ENCODE measurements at regions not wholly inside any gene's neighbourhood (a gene's known extent, or its start where the extent isn't known, plus 50 kb on each side); places are given as distances from the start of the nearest gene placed in this dataset.

DNA sequence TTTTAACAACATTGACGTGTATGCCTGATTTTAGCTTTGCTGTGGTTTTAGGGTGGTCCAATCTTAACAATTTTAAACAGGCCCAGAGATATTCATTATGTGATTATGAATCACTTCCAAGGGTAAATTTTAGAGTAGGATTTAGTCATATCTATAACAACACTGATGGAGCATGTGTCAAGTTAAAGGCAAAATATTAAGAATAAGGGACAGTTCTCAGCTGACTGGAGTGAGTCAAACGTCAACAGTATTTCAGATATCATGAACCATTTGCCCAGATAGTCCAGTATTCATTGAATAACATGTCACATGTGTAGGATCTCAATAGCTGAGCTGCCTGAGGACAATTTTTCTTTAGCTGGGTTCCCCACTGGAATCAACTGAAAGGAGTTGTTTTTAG, 61.3 kb upstream of the VCX2 start:
- H4K20me1 ChIP-seq (ENCODE audit: insufficient read depth, low read length): no peaks in the 10 kb centered on the region
- H3K27me3 ChIP-seq (ENCODE audit: insufficient read depth, low read length): no peaks in the 10 kb centered on the region
- no peaks in the 10 kb centered on the region for H3K79me2 ChIP-seq (ENCODE audit: insufficient read depth, low read length)
- no peaks in the 10 kb centered on the region for H3K4me1 ChIP-seq (ENCODE audit: insufficient read depth, low read length, severe bottlenecking)
- no peaks in the 10 kb centered on the region for H3K9me3 ChIP-seq (ENCODE audit: low read length)
- H3K9me2 ChIP-seq (ENCODE audit: low read depth, low read length): no peaks in the 10 kb centered on the region
- no peak overlapping the region for H3K27ac ChIP-seq (ENCODE audit: low read depth, low read length, poor library complexity, severe bottlenecking)
- no peak overlapping the region for H3K4me3 ChIP-seq (ENCODE audit: low read depth, low read length, poor library complexity, severe bottlenecking)
- H3K36me3 ChIP-seq (ENCODE audit: insufficient read depth, low read length): no peaks in the 10 kb centered on the region
- no peak overlapping the region for H3K9ac ChIP-seq (ENCODE audit: low read length)
- no peak overlapping the region for H2AFZ ChIP-seq (ENCODE audit: low read length)
- H3K4me2 ChIP-seq (ENCODE audit: low read length): no peak overlapping the region
- TF ChIP-seq, protein P1, sequence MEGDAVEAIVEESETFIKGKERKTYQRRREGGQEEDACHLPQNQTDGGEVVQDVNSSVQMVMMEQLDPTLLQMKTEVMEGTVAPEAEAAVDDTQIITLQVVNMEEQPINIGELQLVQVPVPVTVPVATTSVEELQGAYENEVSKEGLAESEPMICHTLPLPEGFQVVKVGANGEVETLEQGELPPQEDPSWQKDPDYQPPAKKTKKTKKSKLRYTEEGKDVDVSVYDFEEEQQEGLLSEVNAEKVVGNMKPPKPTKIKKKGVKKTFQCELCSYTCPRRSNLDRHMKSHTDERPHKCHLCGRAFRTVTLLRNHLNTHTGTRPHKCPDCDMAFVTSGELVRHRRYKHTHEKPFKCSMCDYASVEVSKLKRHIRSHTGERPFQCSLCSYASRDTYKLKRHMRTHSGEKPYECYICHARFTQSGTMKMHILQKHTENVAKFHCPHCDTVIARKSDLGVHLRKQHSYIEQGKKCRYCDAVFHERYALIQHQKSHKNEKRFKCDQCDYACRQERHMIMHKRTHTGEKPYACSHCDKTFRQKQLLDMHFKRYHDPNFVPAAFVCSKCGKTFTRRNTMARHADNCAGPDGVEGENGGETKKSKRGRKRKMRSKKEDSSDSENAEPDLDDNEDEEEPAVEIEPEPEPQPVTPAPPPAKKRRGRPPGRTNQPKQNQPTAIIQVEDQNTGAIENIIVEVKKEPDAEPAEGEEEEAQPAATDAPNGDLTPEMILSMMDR (IDR thresholded peaks at IDR 0.05; ENCODE audit: low read length): no peak
- no peak for TF ChIP-seq EZH2 (IDR thresholded peaks at IDR 0.05; ENCODE audit: borderline replicate concordance, low read length)
- H3F3A ChIP-seq (ENCODE audit: insufficient read depth, low read length): no peaks in the 10 kb centered on the region

DNA sequence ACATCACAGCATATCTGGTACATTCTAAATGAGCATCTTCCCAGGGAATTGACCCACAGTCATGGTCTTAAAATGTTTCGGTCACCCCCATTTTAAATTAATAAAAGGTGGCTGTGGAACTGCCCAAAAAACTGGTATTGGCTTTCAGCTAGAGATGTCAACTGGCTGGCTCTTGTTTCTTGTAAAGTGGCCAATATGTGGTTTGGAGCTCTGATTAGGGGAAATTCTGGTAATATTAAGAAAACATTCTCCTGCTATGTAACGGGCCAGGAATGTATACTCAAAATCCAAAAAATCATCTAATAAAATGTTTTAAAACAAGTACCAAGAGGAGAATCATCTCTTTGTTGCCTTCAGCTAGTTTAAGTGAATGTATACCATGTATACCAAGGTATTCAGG, 62.0 kb upstream of the VCX2 start:
- H3K36me3 ChIP-seq (ENCODE audit: insufficient read depth, low read length): no peaks in the 10 kb centered on the region
- no peak overlapping the region for H3K4me2 ChIP-seq (ENCODE audit: low read length)
- no peaks in the 10 kb centered on the region for H3K4me1 ChIP-seq (ENCODE audit: insufficient read depth, low read length, severe bottlenecking)
- H3K9ac ChIP-seq (ENCODE audit: low read length): no peak overlapping the region
- H4K20me1 ChIP-seq (ENCODE audit: insufficient read depth, low read length): no peaks in the 10 kb centered on the region
- H3F3A ChIP-seq (ENCODE audit: insufficient read depth, low read length): no peaks in the 10 kb centered on the region
- H3K4me3 ChIP-seq (ENCODE audit: low read depth, low read length, poor library complexity, severe bottlenecking): no peak overlapping the region
- H3K9me3 ChIP-seq (ENCODE audit: low read length): no peaks in the 10 kb centered on the region
- TF ChIP-seq, protein P1 (IDR thresholded peaks at IDR 0.05; ENCODE audit: low read length): no peak
- no peak for TF ChIP-seq EZH2 (IDR thresholded peaks at IDR 0.05; ENCODE audit: borderline replicate concordance, low read length)
- H3K9me2 ChIP-seq (ENCODE audit: low read depth, low read length): no peaks in the 10 kb centered on the region
- no peaks in the 10 kb centered on the region for H3K27me3 ChIP-seq (ENCODE audit: insufficient read depth, low read length)
- H2AFZ ChIP-seq (ENCODE audit: low read length): no peak overlapping the region
- no peaks in the 10 kb centered on the region for H3K79me2 ChIP-seq (ENCODE audit: insufficient read depth, low read length)
- no peak overlapping the region for H3K27ac ChIP-seq (ENCODE audit: low read depth, low read length, poor library complexity, severe bottlenecking)

DNA sequence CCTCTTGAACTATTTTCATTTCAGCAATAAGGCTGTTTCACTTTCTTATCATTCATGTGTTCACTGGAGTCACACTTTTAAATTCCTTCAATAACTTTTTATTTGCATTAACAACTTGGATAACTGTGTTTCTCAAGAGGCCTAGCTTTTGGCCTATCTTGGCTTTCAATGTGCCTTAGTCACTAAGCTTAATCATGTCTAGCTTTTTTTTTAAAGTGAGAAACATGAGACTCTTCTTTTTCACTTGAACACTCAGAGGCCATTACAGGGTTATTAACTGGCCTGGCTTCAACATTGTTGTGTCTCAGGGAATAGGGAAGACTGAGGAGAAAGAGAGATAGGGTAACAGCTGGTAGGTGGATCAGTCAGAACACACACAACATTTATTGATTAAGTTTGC, 64.0 kb upstream of the VCX2 start:
- H3K9me2 ChIP-seq (ENCODE audit: low read depth, low read length): no peaks in the 10 kb centered on the region
- no peaks in the 10 kb centered on the region for H3K79me2 ChIP-seq (ENCODE audit: insufficient read depth, low read length)
- no peaks in the 10 kb centered on the region for H3K36me3 ChIP-seq (ENCODE audit: insufficient read depth, low read length)
- H3K4me1 ChIP-seq (ENCODE audit: insufficient read depth, low read length, severe bottlenecking): no peaks in the 10 kb centered on the region
- no peaks in the 10 kb centered on the region for H4K20me1 ChIP-seq (ENCODE audit: insufficient read depth, low read length)
- no peak overlapping the region for H3K9ac ChIP-seq (ENCODE audit: low read length)
- no peaks in the 10 kb centered on the region for H3K27me3 ChIP-seq (ENCODE audit: insufficient read depth, low read length)
- H3F3A ChIP-seq (ENCODE audit: insufficient read depth, low read length): no peaks in the 10 kb centered on the region
- no peak overlapping the region for H3K27ac ChIP-seq (ENCODE audit: low read depth, low read length, poor library complexity, severe bottlenecking)
- TF ChIP-seq, protein P1 (IDR thresholded peaks at IDR 0.05; ENCODE audit: low read length): no peak
- no peak for TF ChIP-seq EZH2 (IDR thresholded peaks at IDR 0.05; ENCODE audit: borderline replicate concordance, low read length)
- no peak overlapping the region for H3K4me2 ChIP-seq (ENCODE audit: low read length)
- no peak overlapping the region for H2AFZ ChIP-seq (ENCODE audit: low read length)
- H3K9me3 ChIP-seq (ENCODE audit: low read length): no peaks in the 10 kb centered on the region
- H3K4me3 ChIP-seq (ENCODE audit: low read depth, low read length, poor library complexity, severe bottlenecking): no peak overlapping the region
